Thymus (tissue), 11 donors: ENCODE measurements at regions not wholly inside any gene's neighbourhood (a gene's known extent, or its start where the extent isn't known, plus 50 kb on each side); places are given as distances from the start of the nearest gene placed in this dataset.

ENCODE experiments used
- DNase-seq, 9 donors: peaks; one replicate each; pipeline ENCODE4 v3.0.0-alpha.2; 2013; ENCODE audit warnings: low spot score in 9 of 9, low read depth in 6 of 9, missing footprints in 1 of 9
- H3K27ac ChIP-seq, 2 donors: one replicate each; pipeline ENCODE4 v1.5.1; 2013; ENCODE audit warnings: control low read depth in 1 of 2, low read depth in 1 of 2, low read length in 1 of 2, mild to moderate bottlenecking in 1 of 2, moderate library complexity in 1 of 2
- H3K27me3 ChIP-seq, 2 donors: one replicate each; pipeline ENCODE4 v1.5.1; 2013; ENCODE audit warnings: low read length in 1 of 2; ENCODE audit not compliant: control insufficient read depth in 2 of 2, insufficient read depth in 1 of 2
- H3K36me3 ChIP-seq, 2 donors: one replicate each; pipeline ENCODE4 v1.5.1; 2013; ENCODE audit warnings: low read length in 1 of 2, mild to moderate bottlenecking in 1 of 2, moderate library complexity in 1 of 2; ENCODE audit not compliant: control insufficient read depth in 2 of 2, insufficient read depth in 2 of 2
- H3K4me1 ChIP-seq, 2 donors: one replicate each; pipeline ENCODE4 v1.5.1; 2013; ENCODE audit warnings: low read length in 2 of 2; ENCODE audit not compliant: control insufficient read depth in 2 of 2, insufficient read depth in 2 of 2
- H3K4me3 ChIP-seq, 2 donors: one replicate each; pipeline ENCODE4 v1.5.1; 2013; ENCODE audit warnings: low read length in 2 of 2, control low read depth in 1 of 2, mild to moderate bottlenecking in 1 of 2
- H3K9me3 ChIP-seq, 2 donors: one replicate each; pipeline ENCODE4 v1.5.1; 2013; ENCODE audit warnings: low read length in 1 of 2, mild to moderate bottlenecking in 1 of 2; ENCODE audit not compliant: control insufficient read depth in 2 of 2, insufficient read depth in 1 of 2
- WGBS: extraction: QIAGEN DNeasy Blood & Tissue Kit; methylation state at CpG from one replicate; pipeline ENCODE4 v1.1.7; 2013; 5-methylcytosine and 5-hydroxymethylcytosine counted together
- donor health status: healthy.

DNA sequence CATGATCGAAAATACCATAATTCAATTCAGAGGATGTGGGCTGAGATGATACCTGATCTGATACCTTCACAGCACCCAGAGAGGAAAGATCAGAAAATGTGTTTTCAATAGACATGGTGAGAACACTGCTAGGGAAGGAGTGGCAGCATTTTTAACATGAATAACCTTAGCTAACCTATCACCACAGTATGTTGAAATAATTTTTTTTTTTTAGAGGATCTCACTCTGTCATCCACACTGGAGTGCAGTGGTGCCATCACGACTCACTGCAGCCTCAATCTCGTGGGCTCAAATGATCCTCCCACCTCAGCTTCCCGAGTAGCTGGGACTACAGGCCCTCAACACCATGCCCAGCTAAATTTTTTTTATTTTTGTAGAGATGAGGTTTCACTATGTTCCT is 90.5 kb upstream of the RAPGEF2 start:
- H3K36me3 ChIP-seq, result no peaks in the 10 kb centered on the region
- H3K4me3 ChIP-seq, result no peak overlapping the region
- no peaks in the 10 kb centered on the region for H3K9me3 ChIP-seq
- WGBS, result 97% methylated on average over 4 of the region's 4 CpGs
- no peaks in the 10 kb centered on the region for H3K27me3 ChIP-seq
- no peaks in the 10 kb centered on the region for H3K4me1 ChIP-seq
- DNase-seq, result no peak
- H3K27ac ChIP-seq, result no peak overlapping the region

DNA sequence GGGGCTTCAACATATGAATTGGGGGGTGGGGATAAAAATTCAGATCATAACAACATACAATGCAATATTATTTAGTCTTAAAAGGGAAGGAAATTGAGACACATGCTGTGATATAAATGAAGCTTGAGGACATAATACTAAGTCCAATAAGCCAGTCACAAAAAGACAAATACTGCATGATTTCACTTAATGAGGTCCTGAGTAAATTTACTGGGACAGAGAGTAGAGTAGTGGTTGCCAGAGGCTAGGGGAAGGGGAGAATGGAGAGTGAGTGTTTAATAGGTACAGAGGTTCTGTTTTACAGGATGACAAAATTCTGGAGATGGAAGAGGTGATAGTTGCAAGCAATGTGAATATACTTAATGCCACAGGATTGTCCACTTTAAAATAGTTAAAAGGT is 89.2 kb upstream of the RAPGEF2 start:
- Histone ChIP-seq H3K27me3 (no peaks in the 10 kb centered on the region), H3K9me3 (no peaks in the 10 kb centered on the region), H3K4me3 (no peak overlapping the region), H3K4me1 (no peaks in the 10 kb centered on the region), H3K36me3 (no peaks in the 10 kb centered on the region), H3K27ac (no peak overlapping the region)
- no peak for DNase-seq

DNA sequence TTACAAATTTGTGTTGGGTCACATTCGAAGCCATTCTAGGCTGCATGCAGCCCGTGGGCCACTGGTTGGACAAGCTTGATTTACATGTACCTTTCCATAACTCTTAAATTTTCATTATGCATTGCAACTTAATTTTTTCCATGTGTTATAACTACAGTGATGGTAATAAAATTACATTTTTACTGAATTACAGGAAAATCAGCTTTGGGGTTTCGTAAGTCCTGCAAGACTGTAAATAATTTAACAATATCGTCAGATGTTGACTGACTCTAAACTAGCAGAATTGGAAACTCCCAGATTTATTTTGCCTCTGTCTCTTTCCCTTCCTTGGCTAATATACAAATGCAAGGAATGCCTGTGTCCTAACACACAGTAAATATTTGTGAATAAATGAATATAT is 88.0 kb upstream of the RAPGEF2 start:
- Histone ChIP-seq H3K27me3 (no peaks in the 10 kb centered on the region), H3K4me1 (no peaks in the 10 kb centered on the region), H3K36me3 (no peaks in the 10 kb centered on the region), H3K4me3 (no peak overlapping the region), H3K27ac (no peak overlapping the region), H3K9me3 (no peaks in the 10 kb centered on the region)
- 97% methylated on average over 4 of the region's 4 CpGs for WGBS
- no peak for DNase-seq

DNA sequence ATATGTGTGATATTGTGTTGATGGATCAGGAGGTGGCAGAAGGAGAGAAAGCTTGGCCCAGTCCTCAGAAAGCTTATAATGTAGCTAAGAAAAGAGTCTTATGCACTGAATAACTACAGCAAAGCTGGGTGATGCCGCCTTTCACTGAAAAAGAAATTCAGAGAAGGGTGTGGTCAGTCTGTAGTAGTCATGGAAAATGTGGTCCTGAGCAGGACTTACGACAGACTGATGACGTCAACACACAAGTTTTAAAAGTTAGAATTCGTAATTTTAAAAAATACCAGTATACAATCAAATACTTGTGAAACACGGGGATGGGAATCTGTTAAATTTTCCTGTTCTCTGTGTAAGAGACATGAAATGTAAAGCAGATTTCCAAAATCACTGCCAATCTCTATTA is 87.0 kb upstream of the RAPGEF2 start:
- no peak overlapping the region for H3K4me3 ChIP-seq
- no peaks in the 10 kb centered on the region for H3K27me3 ChIP-seq
- no peaks in the 10 kb centered on the region for H3K9me3 ChIP-seq
- no peak for DNase-seq
- WGBS, result 96% methylated on average over 5 of the region's 5 CpGs
- no peaks in the 10 kb centered on the region for H3K4me1 ChIP-seq
- no peaks in the 10 kb centered on the region for H3K36me3 ChIP-seq
- no peak overlapping the region for H3K27ac ChIP-seq

DNA sequence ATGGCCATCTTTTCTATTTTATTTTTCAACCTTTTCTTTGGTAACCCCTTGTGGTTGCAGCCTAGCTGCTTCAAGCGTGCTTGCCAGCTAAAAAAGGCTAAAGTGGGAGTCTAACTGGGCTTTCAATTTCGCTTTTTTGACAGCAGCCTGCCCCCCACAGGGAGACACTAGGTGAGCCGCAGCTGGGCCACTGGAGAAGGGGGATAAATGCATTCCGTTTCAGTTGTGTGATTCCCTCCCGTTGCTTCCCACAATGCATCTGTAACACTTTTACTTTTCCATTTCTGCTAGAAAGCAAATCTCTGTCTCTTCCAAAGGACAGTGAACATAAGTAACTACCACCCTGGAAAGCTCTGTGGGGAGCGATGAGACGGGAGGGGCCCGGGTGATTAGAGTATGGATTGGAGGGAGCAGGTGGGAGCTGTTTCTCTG is 86.3 kb upstream of the RAPGEF2 start:
- Histone ChIP-seq H3K27me3 (no peaks in the 10 kb centered on the region), H3K36me3 (no peaks in the 10 kb centered on the region), H3K27ac (no peak overlapping the region), H3K4me3 (no peak overlapping the region), H3K4me1 (no peaks in the 10 kb centered on the region), H3K9me3 (no peaks in the 10 kb centered on the region)
- DNase-seq, result peak in 1 of 9 donors; percentile 31
- WGBS, result 87% methylated on average over 8 of the region's 8 CpGs

DNA sequence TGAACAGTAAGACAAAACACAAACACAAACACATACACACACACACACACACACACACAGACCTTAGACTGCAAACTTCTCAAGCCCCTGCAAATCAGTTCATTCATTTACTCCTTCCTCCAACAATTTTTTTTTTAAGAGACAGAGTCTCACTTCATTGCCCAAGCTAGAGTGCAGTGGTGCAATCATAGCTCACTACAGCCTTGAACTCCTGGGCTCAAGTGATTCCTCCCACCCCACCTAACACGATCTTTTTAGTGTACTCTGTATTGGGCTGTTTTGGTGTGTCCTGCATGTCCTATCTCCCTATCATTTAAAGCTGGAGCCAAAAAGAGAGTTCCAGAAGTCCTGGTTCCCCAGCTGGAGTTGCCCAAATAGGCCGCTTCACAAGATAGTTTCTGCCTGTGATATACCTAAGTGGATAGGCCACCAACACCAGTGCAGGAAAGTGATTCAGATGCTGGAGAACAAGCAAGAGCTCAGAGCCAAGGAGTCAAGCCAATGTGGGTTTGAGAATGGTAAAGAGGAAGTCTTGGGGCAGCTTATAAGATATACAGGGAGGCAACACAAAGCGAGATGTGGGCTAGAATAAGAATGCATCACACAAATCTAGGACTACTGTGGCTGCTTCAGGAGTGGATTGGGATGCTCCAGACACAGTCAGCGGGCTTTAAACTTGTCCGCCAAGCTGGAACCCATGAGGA is 85.4 kb upstream of the RAPGEF2 start:
- Histone ChIP-seq H3K27ac (no peak overlapping the region), H3K4me1 (no peaks in the 10 kb centered on the region), H3K4me3 (no peak overlapping the region), H3K36me3 (no peaks in the 10 kb centered on the region), H3K9me3 (no peaks in the 10 kb centered on the region), H3K27me3 (no peaks in the 10 kb centered on the region)
- DNase-seq, result no peak
- 86% methylated on average over 5 of the region's 5 CpGs for WGBS

DNA sequence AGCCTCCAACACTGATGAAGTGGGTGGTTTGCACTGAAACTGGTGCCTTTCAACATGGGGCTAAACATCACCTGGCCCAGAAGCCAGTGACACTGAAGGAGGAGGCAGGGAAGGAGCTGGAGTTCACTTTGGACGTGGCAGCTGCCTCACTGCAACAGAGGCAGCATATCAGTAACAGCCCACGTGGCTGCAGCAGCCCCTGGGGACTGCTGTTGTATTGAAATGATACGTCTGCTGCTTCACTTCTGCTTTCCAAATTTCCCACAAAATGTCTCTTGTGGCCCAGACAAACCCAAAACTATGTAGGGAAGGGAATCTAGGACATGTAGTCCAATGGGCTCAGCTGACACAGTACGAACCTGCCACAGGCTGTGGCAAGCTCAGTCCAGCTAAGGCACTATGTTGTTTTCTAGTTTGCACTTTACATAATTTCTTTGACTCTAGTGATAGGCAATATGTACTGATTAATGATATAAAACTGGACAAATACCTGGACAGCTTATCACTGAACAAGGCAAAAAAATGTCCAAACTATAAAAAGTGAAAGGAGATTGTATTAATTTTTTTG is 84.7 kb upstream of the RAPGEF2 start:
- whole genome bisulfite sequencing, result 74% methylated on average over 4 of the region's 4 CpGs
- H3K27ac ChIP-seq, result no peak overlapping the region
- H3K4me3 ChIP-seq, result no peak overlapping the region
- no peaks in the 10 kb centered on the region for H3K4me1 ChIP-seq
- no peaks in the 10 kb centered on the region for H3K9me3 ChIP-seq
- DNase-seq, result peak in 1 of 9 donors; percentile 12
- H3K36me3 ChIP-seq, result no peaks in the 10 kb centered on the region
- no peaks in the 10 kb centered on the region for H3K27me3 ChIP-seq

DNA sequence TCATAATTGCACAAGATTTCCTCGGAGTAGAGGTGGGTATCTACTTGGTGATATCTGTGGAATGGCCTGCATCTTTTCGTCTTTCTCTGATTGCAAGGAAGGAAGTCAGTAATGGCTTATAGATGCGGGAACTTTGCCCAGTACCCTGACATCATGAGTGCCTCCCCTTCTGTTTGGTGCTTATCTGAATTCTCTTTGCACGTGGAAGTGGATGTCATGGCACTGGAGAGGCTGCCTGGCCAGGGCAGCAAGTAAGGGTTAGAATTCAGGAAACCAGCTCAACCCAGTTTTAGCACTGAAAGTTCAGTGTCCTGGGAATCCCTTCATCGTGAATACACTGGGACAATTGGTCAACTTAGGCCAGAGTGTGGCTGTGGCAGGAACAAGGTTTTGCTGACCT is 83.5 kb upstream of the RAPGEF2 start:
- 90% methylated on average over 5 of the region's 5 CpGs for WGBS
- Histone ChIP-seq H3K27ac (no peak overlapping the region), H3K4me3 (no peak overlapping the region), H3K9me3 (no peaks in the 10 kb centered on the region), H3K4me1 (no peaks in the 10 kb centered on the region), H3K27me3 (no peaks in the 10 kb centered on the region), H3K36me3 (no peaks in the 10 kb centered on the region)
- DNase-seq, result no peak

DNA sequence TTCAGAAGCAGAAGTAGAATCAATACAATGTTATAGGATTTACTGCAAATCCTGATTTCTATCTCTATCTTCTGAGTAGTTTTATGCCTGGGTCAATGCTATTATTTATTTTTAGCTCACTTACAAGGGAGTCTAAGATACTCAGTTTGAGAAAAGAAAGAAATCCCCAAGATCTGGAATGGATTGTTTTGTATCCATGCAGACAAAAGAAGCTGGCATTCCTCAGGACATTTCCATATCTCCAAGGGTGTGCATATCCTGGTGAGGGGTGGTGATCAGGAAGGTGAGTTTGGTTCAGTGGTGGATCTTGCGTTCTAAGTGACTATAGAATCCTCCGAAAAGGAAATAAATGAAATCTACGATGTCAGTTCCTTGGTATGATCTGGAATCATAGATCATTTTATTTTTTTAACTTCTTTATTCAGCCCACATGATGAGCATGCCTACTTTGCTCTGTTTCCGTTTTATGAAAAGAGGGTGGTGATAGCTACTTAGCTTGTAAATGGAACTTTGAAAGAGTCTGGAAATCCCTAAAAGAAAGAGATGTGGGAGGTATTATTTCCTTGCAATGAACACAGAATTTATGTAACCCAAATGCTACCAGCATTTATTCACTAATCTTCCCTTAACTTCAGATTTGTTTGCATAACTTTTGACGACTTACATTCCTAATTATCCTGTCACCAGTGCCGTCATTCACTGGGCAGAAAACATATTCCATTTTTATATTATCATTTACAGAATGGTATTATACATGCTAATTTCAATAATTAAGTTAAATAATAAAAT is 81.1 kb upstream of the RAPGEF2 start:
- H3K4me1 ChIP-seq, result no peaks in the 10 kb centered on the region
- no peaks in the 10 kb centered on the region for H3K27me3 ChIP-seq
- no peaks in the 10 kb centered on the region for H3K9me3 ChIP-seq
- H3K27ac ChIP-seq, result no peak overlapping the region
- no peak for DNase-seq
- no peak overlapping the region for H3K4me3 ChIP-seq
- no peaks in the 10 kb centered on the region for H3K36me3 ChIP-seq
- WGBS, result 96% methylated on average over 6 of the region's 6 CpGs
